Astrocyte (in vitro differentiated cells and primary cell): ENCODE measurements at regions not wholly inside any gene's neighbourhood (a gene's known extent, or its start where the extent isn't known, plus 50 kb on each side); places are given as distances from the start of the nearest gene placed in this dataset.

Experiments
- EZH2 ChIP-seq: IDR thresholded peaks from 2 replicates; pipeline ENCODE4 v1.6.1; 2012; ENCODE audit warnings: mild to moderate bottlenecking, low read length, inconsistent platforms; ENCODE audit not compliant: insufficient read depth
- TF ChIP-seq, protein P1 (sequence below): IDR thresholded peaks from 2 replicates; pipeline ENCODE4 v1.5.1; 2011; ENCODE audit warnings: low read depth, mild to moderate bottlenecking, inconsistent platforms, low read length, moderate library complexity; ENCODE audit not compliant: insufficient read depth

DNA sequence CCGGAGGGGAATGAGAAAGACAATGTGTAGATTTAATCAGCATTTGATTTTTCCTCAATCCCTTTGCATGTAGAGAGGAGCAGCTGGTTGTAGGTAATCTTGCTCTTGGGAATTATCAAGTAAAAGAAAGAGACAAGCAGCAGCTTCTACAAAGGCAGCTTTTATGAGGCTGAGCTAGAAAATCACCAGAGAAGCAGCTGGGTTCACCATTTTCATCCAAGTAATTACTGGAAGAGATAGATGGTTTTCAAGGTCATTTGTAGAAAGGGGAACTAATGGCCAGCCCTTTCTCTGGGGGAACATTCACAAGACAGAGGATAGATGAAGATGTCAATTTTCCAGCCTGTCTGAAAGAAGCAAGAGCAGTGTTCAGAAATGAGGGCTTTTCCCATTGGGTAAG lies 113.0 kb downstream of the RND3 start:
- TF ChIP-seq, protein P1, sequence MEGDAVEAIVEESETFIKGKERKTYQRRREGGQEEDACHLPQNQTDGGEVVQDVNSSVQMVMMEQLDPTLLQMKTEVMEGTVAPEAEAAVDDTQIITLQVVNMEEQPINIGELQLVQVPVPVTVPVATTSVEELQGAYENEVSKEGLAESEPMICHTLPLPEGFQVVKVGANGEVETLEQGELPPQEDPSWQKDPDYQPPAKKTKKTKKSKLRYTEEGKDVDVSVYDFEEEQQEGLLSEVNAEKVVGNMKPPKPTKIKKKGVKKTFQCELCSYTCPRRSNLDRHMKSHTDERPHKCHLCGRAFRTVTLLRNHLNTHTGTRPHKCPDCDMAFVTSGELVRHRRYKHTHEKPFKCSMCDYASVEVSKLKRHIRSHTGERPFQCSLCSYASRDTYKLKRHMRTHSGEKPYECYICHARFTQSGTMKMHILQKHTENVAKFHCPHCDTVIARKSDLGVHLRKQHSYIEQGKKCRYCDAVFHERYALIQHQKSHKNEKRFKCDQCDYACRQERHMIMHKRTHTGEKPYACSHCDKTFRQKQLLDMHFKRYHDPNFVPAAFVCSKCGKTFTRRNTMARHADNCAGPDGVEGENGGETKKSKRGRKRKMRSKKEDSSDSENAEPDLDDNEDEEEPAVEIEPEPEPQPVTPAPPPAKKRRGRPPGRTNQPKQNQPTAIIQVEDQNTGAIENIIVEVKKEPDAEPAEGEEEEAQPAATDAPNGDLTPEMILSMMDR, result no peak
- no peak for TF ChIP-seq EZH2
